Activated CD4-positive, alpha-beta T cell treated with anti-CD3 and anti-CD28 coated beads for 36 hours (primary cell): ENCODE measurements at regions not wholly inside any gene's neighbourhood (a gene's known extent, or its start where the extent isn't known, plus 50 kb on each side); places are given as distances from the start of the nearest gene placed in this dataset.

Experiments used
- ATAC-seq: fragments of 200-7000 bp; cut with Tn5 transposase; one replicate; pipeline ENCODE4 v1.10.0; 2021; ENCODE audit warnings: mild to moderate bottlenecking, moderate library complexity
- CTCF ChIA-PET: fragments of 350-600 bp; sonication (Branson Sonifier 250); formaldehyde crosslinking; loops from one replicate; lab custom pipeline; 2021; ENCODE audit warnings: antibody characterized with exemption; lab: Charles Lee
- POLR2A ChIA-PET: fragments of 350-600 bp; sonication (Branson Sonifier 250); formaldehyde crosslinking; loops from one replicate; lab custom pipeline; 2021; ENCODE audit warnings: antibody characterized with exemption, inconsistent platforms; lab: Charles Lee
- DNase-seq: peaks from one replicate; pipeline ENCODE4 v3.0.0-alpha.2; 2020
- H3K27ac Mint-ChIP-seq: one replicate; pipeline ENCODE4 v1.8.0; 2021; ENCODE audit warnings: mixed read lengths
- H3K27me3 Mint-ChIP-seq: one replicate; pipeline ENCODE4 v1.8.0; 2021; ENCODE audit warnings: mixed read lengths
- H3K36me3 Mint-ChIP-seq: one replicate; pipeline ENCODE4 v1.8.0; 2021; ENCODE audit warnings: low read depth, mixed read lengths
- H3K4me1 Mint-ChIP-seq: one replicate; pipeline ENCODE4 v1.8.0; 2021; ENCODE audit warnings: mixed read lengths
- H3K4me3 Mint-ChIP-seq: one replicate; pipeline ENCODE4 v1.8.0; 2021; ENCODE audit warnings: mild to moderate bottlenecking, moderate library complexity, mixed read lengths
- H3K9me3 Mint-ChIP-seq: one replicate; pipeline ENCODE4 v1.8.0; 2021; ENCODE audit warnings: low read depth, mixed read lengths
- intact Hi-C, 2 experiments: fragments of 100-400 bp; cut with DNase I in 1 of 2; cut with micrococcal nuclease in 1 of 2; formaldehyde crosslinking; loops; one replicate each; pipeline versions ENCODE4 v1.14.2 to v1.15.1; 2022 to 2024; cut with DNase I, micrococcal nuclease

DNA sequence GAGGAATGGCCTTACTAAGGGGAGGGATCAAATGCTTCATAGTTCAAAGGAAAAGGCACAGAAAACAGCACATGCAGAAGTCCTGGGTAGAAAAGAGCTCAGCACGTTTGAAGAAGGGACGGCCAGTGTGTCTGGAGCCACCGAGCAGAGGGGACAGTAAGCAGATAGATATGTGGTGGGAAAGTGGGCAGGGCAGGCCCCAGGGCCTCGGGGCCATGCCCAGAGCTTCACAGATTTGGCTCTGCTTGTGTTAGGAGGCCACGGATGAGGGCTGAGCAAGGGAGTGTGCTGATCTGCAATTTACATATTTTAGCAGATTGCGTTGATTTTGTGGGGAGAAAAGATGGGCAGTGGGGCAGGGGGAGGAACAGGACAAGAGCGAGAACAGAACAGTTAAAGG lies 343.1 kb downstream of the LPIN1 start:
- Mint-ChIP-seq H3K4me3 (no peak overlapping the region), H3K27ac (no peak overlapping the region), H3K9me3 (no peaks in the 10 kb centered on the region), H3K27me3 (peaks cover 1% of the 10 kb centered on the region), H3K4me1 (no peaks in the 10 kb centered on the region), H3K36me3 (no peaks in the 10 kb centered on the region)
- intact Hi-C loops: no loop called here
- POLR2A ChIA-PET: no interaction called here
- ATAC-seq: no peak
- CTCF ChIA-PET: interaction anchor here (0.7 kb wide), 1 partner anchor 461 kb away, joined by 3 read pairs; no protein-coding TSS in a partner anchor
- DNase-seq: no peak

DNA sequence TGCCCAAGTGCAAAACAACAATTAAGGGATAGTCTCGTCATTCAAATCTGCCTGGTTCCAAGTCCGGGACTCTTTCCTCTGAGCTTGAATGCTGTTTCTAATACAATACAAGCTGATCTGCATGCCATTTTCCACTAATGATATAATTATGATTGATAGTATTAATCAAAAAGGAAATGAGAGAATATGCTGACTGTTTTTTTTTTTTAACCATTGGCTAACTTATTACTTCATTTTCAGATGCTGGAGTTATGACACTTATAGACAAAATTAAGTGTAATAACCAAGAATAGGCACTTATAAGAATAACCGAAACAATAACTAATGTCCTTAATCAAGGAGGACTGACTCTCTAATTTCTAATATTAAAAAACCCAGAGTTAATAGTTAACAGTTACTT lies 343.6 kb downstream of the LPIN1 start:
- DNase-seq (no peak), ATAC-seq (no peak)
- no peaks in the 10 kb centered on the region for H3K9me3 Mint-ChIP-seq
- H3K4me3 Mint-ChIP-seq: no peak overlapping the region
- intact Hi-C loops: no loop called here
- no peaks in the 10 kb centered on the region for H3K4me1 Mint-ChIP-seq
- ChIA-PET CTCF (interaction anchor here (0.7 kb wide), 1 partner anchor 461 kb away, joined by 3 read pairs; no protein-coding TSS in a partner anchor), POLR2A (no interaction called here)
- no peaks in the 10 kb centered on the region for H3K36me3 Mint-ChIP-seq
- H3K27me3 Mint-ChIP-seq: peaks cover 1% of the 10 kb centered on the region
- H3K27ac Mint-ChIP-seq: no peak overlapping the region

DNA sequence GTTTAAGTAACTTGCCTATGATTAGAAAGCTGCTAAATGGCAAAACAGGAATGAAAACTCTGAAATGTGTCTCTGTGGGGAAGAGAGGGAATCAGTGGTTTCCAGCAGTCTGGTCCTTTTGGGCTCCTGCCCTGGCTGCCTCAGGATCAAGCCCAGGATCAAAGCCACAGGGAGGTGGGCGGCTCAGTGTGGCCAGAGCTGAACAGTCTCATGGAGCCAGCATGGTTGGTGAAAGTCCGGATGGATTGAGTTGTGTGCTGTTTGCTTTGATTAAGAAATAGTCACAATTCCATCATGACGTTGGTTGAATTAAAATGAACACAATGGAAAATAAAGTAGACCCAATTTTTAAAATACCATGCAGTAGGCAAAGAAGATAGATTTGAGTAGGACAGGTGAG lies 344.2 kb downstream of the LPIN1 start:
- CTCF ChIA-PET: no interaction called here

DNA sequence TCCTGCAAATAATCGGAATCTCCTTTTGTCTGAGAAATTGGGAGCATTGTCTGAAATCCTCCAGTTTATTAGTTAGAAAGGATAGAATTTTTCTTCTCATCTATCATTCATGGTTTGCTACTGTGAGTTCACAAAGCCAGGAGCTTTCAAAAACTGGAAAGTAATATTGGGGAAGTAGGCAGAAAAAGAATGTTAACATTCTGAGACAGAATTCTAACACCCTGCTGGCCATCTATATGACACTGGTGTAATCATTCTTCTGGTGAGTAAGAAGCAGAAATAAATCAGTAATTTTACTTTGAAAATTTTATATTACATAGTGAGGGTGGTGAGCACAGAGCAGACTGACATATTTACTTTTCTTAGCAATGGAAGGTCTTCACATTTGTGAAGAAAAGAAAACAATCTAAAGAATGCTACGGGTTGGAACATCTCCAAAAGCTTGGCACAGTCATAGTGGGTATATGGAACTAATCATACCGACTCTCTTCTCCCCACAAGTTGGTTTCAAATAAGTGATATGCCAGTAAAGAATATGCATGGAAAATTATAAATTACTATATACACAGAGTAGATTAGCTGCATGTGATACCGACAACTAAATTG lies 344.9 kb downstream of the LPIN1 start:
- Mint-ChIP-seq H3K9me3 (no peaks in the 10 kb centered on the region), H3K36me3 (no peaks in the 10 kb centered on the region), H3K27me3 (peaks cover 1% of the 10 kb centered on the region), H3K4me1 (no peaks in the 10 kb centered on the region), H3K4me3 (no peak overlapping the region), H3K27ac (no peak overlapping the region)
- ChIA-PET POLR2A (no interaction called here), CTCF (no interaction called here)
- intact Hi-C loops: no loop called here
- ATAC-seq (no peak), DNase-seq (no peak)

More for the DNA sequence above, 344.2 kb downstream of the LPIN1 start:
- peaks cover 1% of the 10 kb centered on the region for H3K27me3 Mint-ChIP-seq
- DNase-seq (no peak), ATAC-seq (no peak)
- no peaks in the 10 kb centered on the region for H3K36me3 Mint-ChIP-seq
- H3K4me1 Mint-ChIP-seq: no peaks in the 10 kb centered on the region
- no peaks in the 10 kb centered on the region for H3K9me3 Mint-ChIP-seq
- intact Hi-C loops: no loop called here
- no peak overlapping the region for H3K27ac Mint-ChIP-seq
- H3K4me3 Mint-ChIP-seq: no peak overlapping the region
- POLR2A ChIA-PET: no interaction called here

DNA sequence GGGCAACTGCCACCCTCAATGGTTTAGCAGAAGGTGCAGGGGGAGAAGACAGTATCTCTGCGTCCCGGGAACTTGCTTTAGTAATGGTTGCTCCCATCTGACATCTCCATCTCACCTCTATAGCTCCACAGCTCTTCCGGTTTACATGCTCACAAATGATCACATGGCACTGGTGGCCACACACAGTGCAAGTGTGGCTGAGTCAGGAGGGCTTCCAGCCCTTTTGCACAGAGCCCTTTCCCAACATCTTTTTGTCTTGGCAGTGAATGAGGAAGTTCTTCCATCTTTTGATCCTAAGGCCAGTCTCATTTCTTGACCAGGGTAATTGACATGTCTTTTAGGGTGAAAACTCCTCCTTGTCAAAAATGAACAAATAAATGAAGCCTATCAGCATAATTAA lies 347.7 kb downstream of the LPIN1 start:
- intact Hi-C loops: no loop called here
- ATAC-seq (no peak), DNase-seq (no peak)
- no peaks in the 10 kb centered on the region for H3K9me3 Mint-ChIP-seq
- ChIA-PET CTCF (no interaction called here), POLR2A (no interaction called here)
- no peak overlapping the region for H3K4me3 Mint-ChIP-seq
- H3K27ac Mint-ChIP-seq: no peak overlapping the region
- H3K27me3 Mint-ChIP-seq: peaks cover 1% of the 10 kb centered on the region
- H3K36me3 Mint-ChIP-seq: no peaks in the 10 kb centered on the region
- no peaks in the 10 kb centered on the region for H3K4me1 Mint-ChIP-seq

DNA sequence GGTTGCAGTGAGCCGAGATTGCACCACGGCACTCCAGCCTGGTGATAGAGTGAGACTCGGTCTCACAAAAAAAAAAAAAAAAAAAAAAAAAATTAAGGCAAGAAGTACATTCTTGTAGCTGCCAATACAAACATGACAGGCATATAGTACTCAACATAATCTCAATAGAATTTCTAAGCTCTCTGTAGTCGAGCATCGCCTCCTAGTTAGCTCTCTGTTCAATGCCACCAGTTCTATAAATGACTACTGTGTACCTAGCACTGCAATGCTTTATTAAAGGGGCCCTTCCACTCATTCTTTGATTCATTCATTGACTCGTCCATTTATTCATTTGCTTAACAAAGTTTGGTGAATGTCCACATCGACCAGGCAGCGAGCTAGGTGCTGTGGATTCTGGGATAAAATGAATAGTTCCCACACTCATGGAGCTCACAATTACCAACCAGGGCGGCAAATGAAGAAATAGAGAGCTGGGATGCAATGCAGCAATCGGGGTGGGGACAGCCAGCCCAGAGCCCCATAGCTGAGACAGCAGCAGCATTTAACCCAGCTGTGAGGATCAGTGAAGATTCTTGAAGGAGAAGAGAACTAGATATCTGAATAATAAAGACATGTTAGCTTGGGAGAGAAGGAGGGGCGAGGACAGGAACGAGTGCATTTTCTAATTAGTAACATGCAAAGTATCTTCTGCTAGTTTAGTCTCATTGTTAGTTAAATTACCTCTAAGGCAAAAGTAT lies 349.8 kb downstream of the LPIN1 start:
- ATAC-seq: no peak
- H3K4me3 Mint-ChIP-seq: no peak overlapping the region
- POLR2A ChIA-PET: no interaction called here
- DNase-seq: no peak
- H3K4me1 Mint-ChIP-seq: no peaks in the 10 kb centered on the region
- H3K27ac Mint-ChIP-seq: no peak overlapping the region
- CTCF ChIA-PET: interaction anchor here (0.6 to 1.2 kb wide), 4 partner anchors 98 to 317 kb away, joined by 3 to 4 read pairs (median 3); no protein-coding TSS in a partner anchor
- no peaks in the 10 kb centered on the region for H3K27me3 Mint-ChIP-seq
- no peaks in the 10 kb centered on the region for H3K9me3 Mint-ChIP-seq
- intact Hi-C loops: no loop called here
- no peaks in the 10 kb centered on the region for H3K36me3 Mint-ChIP-seq

GRCh38 chr2:12096788-12097449 lies 350.5 kb downstream of the LPIN1 start:
- Mint-ChIP-seq H3K27ac (no peak overlapping the region), H3K27me3 (no peaks in the 10 kb centered on the region), H3K4me3 (no peak overlapping the region), H3K9me3 (no peaks in the 10 kb centered on the region), H3K4me1 (no peaks in the 10 kb centered on the region), H3K36me3 (no peaks in the 10 kb centered on the region)
- ChIA-PET CTCF (interaction anchor here (0.6 to 0.9 kb wide), 3 partner anchors 89 to 105 kb away, joined by 3 to 4 read pairs (median 4); no protein-coding TSS in a partner anchor), POLR2A (no interaction called here)
- intact Hi-C loops: no loop called here
- DNase-seq: no peak
- ATAC-seq: no peak

- Mint-ChIP-seq H3K36me3 (no peaks in the 10 kb centered on the region), H3K4me1 (no peaks in the 10 kb centered on the region), H3K9me3 (no peaks in the 10 kb centered on the region), H3K27me3 (no peaks in the 10 kb centered on the region), H3K27ac (no peak overlapping the region), H3K4me3 (no peak overlapping the region)
- ATAC-seq (no peak), DNase-seq (no peak)
- intact Hi-C loops: no loop called here
- ChIA-PET CTCF (no interaction called here), POLR2A (no interaction called here)
Measured at GRCh38 chr2:12097859-12098258, 351.4 kb downstream of the LPIN1 start.

GRCh38 chr2:12099374-12099773 lies 352.9 kb downstream of the LPIN1 start:
- H3K9me3 Mint-ChIP-seq: no peaks in the 10 kb centered on the region
- H3K4me1 Mint-ChIP-seq: no peaks in the 10 kb centered on the region
- no peaks in the 10 kb centered on the region for H3K27me3 Mint-ChIP-seq
- no peaks in the 10 kb centered on the region for H3K36me3 Mint-ChIP-seq
- DNase-seq (no peak), ATAC-seq (no peak)
- ChIA-PET CTCF (no interaction called here), POLR2A (no interaction called here)
- H3K27ac Mint-ChIP-seq: no peak overlapping the region
- intact Hi-C loops: no loop called here
- no peak overlapping the region for H3K4me3 Mint-ChIP-seq

GRCh38 chr2:12102679-12103078 lies 356.2 kb downstream of the LPIN1 start:
- no peak overlapping the region for H3K4me3 Mint-ChIP-seq
- CTCF ChIA-PET: interaction anchor here (0.6 kb wide), 1 partner anchor 241 kb away, joined by 3 read pairs; no protein-coding TSS in a partner anchor
- no peaks in the 10 kb centered on the region for H3K36me3 Mint-ChIP-seq
- peaks cover 2% of the 10 kb centered on the region for H3K27me3 Mint-ChIP-seq
- DNase-seq (no peak), ATAC-seq (no peak)
- POLR2A ChIA-PET: no interaction called here
- H3K4me1 Mint-ChIP-seq: peaks cover 16% of the 10 kb centered on the region
- H3K9me3 Mint-ChIP-seq: no peaks in the 10 kb centered on the region
- intact Hi-C loops: no loop called here
- H3K27ac Mint-ChIP-seq: no peak overlapping the region

DNA sequence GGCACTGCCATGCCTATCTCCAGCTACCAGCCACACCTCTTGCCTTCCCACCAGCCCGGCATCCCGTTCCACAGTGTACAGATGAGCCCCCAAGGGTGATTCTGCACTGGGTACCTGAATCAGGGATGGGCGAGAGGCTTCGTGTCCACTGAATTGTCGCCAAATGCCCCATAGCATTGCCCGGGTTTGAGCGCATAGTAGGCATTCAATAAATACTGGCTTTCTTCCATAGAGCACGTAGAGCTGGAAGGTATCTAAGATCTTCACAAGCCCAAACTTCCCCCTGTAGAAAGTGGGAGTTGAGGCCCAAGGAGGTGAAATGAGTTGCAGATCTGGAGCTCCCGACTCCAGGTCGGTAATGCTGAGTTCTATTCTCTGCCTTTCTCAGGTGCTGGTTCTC lies 358.7 kb downstream of the LPIN1 start:
- no peak overlapping the region for H3K4me3 Mint-ChIP-seq
- POLR2A ChIA-PET: no interaction called here

More for the DNA sequence above, 358.7 kb downstream of the LPIN1 start:
- Mint-ChIP-seq H3K27me3 (peaks cover 3% of the 10 kb centered on the region), H3K4me1 (peaks cover 27% of the 10 kb centered on the region), H3K27ac (no peak overlapping the region), H3K9me3 (no peaks in the 10 kb centered on the region), H3K36me3 (no peaks in the 10 kb centered on the region)
- CTCF ChIA-PET: interaction anchor here (1.2 kb wide), 1 partner anchor 232 kb away, joined by 3 read pairs; no protein-coding TSS in a partner anchor
- intact Hi-C loops: no loop called here
- ATAC-seq (no peak), DNase-seq (no peak)
